HepG2 (cell line): ENCODE measurements at regions not wholly inside any gene's neighbourhood (a gene's known extent, or its start where the extent isn't known, plus 50 kb on each side); places are given as distances from the start of the nearest gene placed in this dataset.

ENCODE experiments used
- ATAC-seq: fragments of 200-7000 bp; cut with Tn5 transposase; 3 replicates; pipeline ENCODE4 v1.9.1; 2020; ENCODE audit warnings: mild to moderate bottlenecking, moderate library complexity
- BruUV-seq: library from RNA; stranded (reverse); fragments of 400-500 nt; replicated peaks from 2 replicates; lab custom pipeline; 2021; lab: Mats Ljungman, UMichigan
- CTCF ChIA-PET: fragments of 300-600 bp; formaldehyde crosslinking; extraction: SDS; loops from one replicate; lab custom pipeline; 2021; ENCODE audit warnings: low total read pairs, inconsistent platforms, low intra/inter-chr PET ratio; lab: Yijun Ruan, JAX
- POLR2A ChIA-PET: fragments of 350-600 bp; sonication (Branson Sonifier 250); formaldehyde crosslinking; loops from one replicate; lab custom pipeline; 2020; ENCODE audit warnings: antibody characterized with exemption, inconsistent platforms; lab: Yijun Ruan, JAX
- DNase-seq: peaks from one replicate; pipeline ENCODE4 v3.0.0-alpha.2; 2015; ENCODE audit warnings: low spot score
- FAIRE-seq: peaks from 3 replicates; lab custom pipeline; 2011; peaks lifted over from hg19 to GRCh38; lab: Jason Lieb, UNC
- H2AFZ ChIP-seq: one replicate; pipeline ENCODE4 v1.6.1; 2011; ENCODE audit warnings: low read length, inconsistent platforms
- H3K27ac ChIP-seq: fragments of 300-600 bp; 3 replicates; pipeline ENCODE4 v1.8.0; 2011; ENCODE audit warnings: mixed run types, mild to moderate bottlenecking, mixed read lengths, low read length, inconsistent platforms; ENCODE audit not compliant: insufficient read depth; ENCODE audit errors: extremely low read length
- H3K27me3 ChIP-seq, 2 experiments: fragments of 200-600 bp in 1 of 2; 2 replicates in 1 of 2; 3 replicates in 1 of 2; pipeline versions ENCODE4 v1.6.0 to v1.8.0; 2011; ENCODE audit warnings: low read length in 2 of 2, mild to moderate bottlenecking in 2 of 2, moderate library complexity in 2 of 2, inconsistent platforms in 1 of 2; ENCODE audit not compliant: insufficient read depth in 2 of 2, control insufficient read depth in 1 of 2
- H3K36me3 ChIP-seq, 2 experiments: fragments of 200-600 bp in 1 of 2; replicated peaks in 1 of 2; 2 replicates in 1 of 2; 3 replicates in 1 of 2; pipeline versions ENCODE4 v1.5.1 to v1.8.0; 2011; ENCODE audit warnings: low read length in 2 of 2, inconsistent platforms in 1 of 2; ENCODE audit not compliant: insufficient read depth in 2 of 2, control insufficient read depth in 1 of 2
- H3K4me1 ChIP-seq: 2 replicates; pipeline ENCODE4 v1.5.1; 2012; ENCODE audit warnings: low read length, inconsistent platforms; ENCODE audit not compliant: insufficient read depth
- H3K4me2 ChIP-seq: 2 replicates; pipeline ENCODE4 v1.6.0; 2011; ENCODE audit warnings: low read depth, low read length, inconsistent platforms
- H3K4me3 ChIP-seq, 3 experiments: fragments of 200-600 bp in 1 of 3; sonication (generic), shearing (Covaris generic) in 1 of 3; replicated peaks in 1 of 3; 2 replicates each; pipeline ENCODE4 v1.5.1; 2011 to 2016; ENCODE audit warnings: low read length in 3 of 3, inconsistent platforms in 2 of 3, low read depth in 2 of 3, mild to moderate bottlenecking in 2 of 3, control low read depth in 1 of 3, mixed read lengths in 1 of 3; ENCODE audit not compliant: insufficient read depth in 1 of 3
- H3K79me2 ChIP-seq: one replicate; pipeline ENCODE4 v1.6.1; 2011; ENCODE audit warnings: low read length, inconsistent platforms; ENCODE audit not compliant: insufficient read depth
- H3K9ac ChIP-seq: 2 replicates; pipeline ENCODE4 v1.6.0; 2011; ENCODE audit warnings: mild to moderate bottlenecking, low read depth, low read length, inconsistent platforms; ENCODE audit not compliant: insufficient read depth
- H3K9me3 ChIP-seq: 2 replicates; pipeline ENCODE4 v1.5.1; 2012; ENCODE audit warnings: mild to moderate bottlenecking, low read length
- H4K20me1 ChIP-seq: 2 replicates; pipeline ENCODE4 v1.6.0; 2011; ENCODE audit warnings: inconsistent platforms, mild to moderate bottlenecking, low read length, moderate library complexity; ENCODE audit not compliant: insufficient read depth
- ATF7-NPFF ChIP-seq: sonication (generic); formaldehyde crosslinking; IDR thresholded peaks from 2 replicates; pipeline ENCODE4 v1.8.1; 2023; ENCODE audit warnings: mild to moderate bottlenecking, low read depth, missing genetic modification reagents, moderate library complexity
- FOSL2 ChIP-seq: sonication (generic); formaldehyde crosslinking; IDR thresholded peaks from 2 replicates; pipeline ENCODE4 v1.4.0; 2020; ENCODE audit warnings: missing genetic modification reagents
- MTA1 ChIP-seq: sonication (generic); formaldehyde crosslinking; IDR thresholded peaks from 2 replicates; pipeline ENCODE4 v1.4.0; 2020; ENCODE audit warnings: missing genetic modification reagents, mild to moderate bottlenecking, borderline replicate concordance
- NR2F1 ChIP-seq, 2 experiments: fragments of 450-650 bp in 1 of 2; formaldehyde crosslinking in 1 of 2; IDR thresholded peaks; 2 replicates each; pipeline versions ENCODE4 v1.5.0 to v1.6.1; 2016 to 2020; ENCODE audit warnings: mild to moderate bottlenecking in 1 of 2, missing compliant biosample characterization in 1 of 2, missing genetic modification reagents in 1 of 2, moderate library complexity in 1 of 2
- PAX8 ChIP-seq: sonication (generic); formaldehyde crosslinking; IDR thresholded peaks from 2 replicates; pipeline ENCODE4 v1.8.0; 2022; ENCODE audit warnings: mild to moderate bottlenecking, missing genetic modification reagents, borderline replicate concordance
- ZNF350 ChIP-seq: sonication (generic); formaldehyde crosslinking; IDR thresholded peaks from 2 replicates; pipeline ENCODE4 v1.4.0; 2020; ENCODE audit warnings: mild to moderate bottlenecking, low read depth, missing genetic modification reagents, borderline replicate concordance
- ZNF550 ChIP-seq: sonication (generic); formaldehyde crosslinking; IDR thresholded peaks from 2 replicates; pipeline ENCODE4 v1.4.0; 2020; ENCODE audit warnings: mild to moderate bottlenecking, missing genetic modification reagents, borderline replicate concordance
- ZNF629 ChIP-seq: sonication (generic); formaldehyde crosslinking; conservative IDR thresholded peaks from 2 replicates; pipeline ENCODE4 v1.5.0; 2020; ENCODE audit warnings: missing genetic modification reagents
- WGBS: methylation state at CpG from one replicate; pipeline ENCODE4 v1.1.6; 2017; ENCODE audit warnings: low lambda C conversion rate; 5-methylcytosine and 5-hydroxymethylcytosine counted together
- in situ Hi-C: cut with HindIII; loops from 2 replicates; pipeline ENCODE4 v1.10.0; 2017; ENCODE audit warnings: low pct_unique_long_range_greater_than_20kb; ENCODE audit not compliant: extremely low pct_ligation_motif_present
- intact Hi-C: fragments of 100-400 bp; cut with micrococcal nuclease; formaldehyde crosslinking; loops from one replicate; pipeline ENCODE4 v1.10.0; 2022; ENCODE audit not compliant: unreplicated experiment
- TF ChIP-seq, protein P1 (sequence below): sonication (generic); formaldehyde crosslinking; IDR thresholded peaks from 2 replicates; pipeline ENCODE4 v1.5.0; 2020; ENCODE audit warnings: mild to moderate bottlenecking, missing genetic modification reagents, borderline replicate concordance
- TF ChIP-seq, protein P2 (sequence below): sonication (generic); formaldehyde crosslinking; IDR thresholded peaks from 2 replicates; pipeline ENCODE4 v1.5.1; 2020; ENCODE audit warnings: mild to moderate bottlenecking, missing genetic modification reagents
- TF ChIP-seq, protein P3 (sequence below), 2 experiments: fragments of 450-650 bp in 1 of 2; sonication (generic) in 1 of 2; formaldehyde crosslinking; IDR thresholded peaks; 2 replicates each; pipeline versions ENCODE4 v1.5.0 to v1.8.0; 2020 to 2022; ENCODE audit warnings: mild to moderate bottlenecking in 1 of 2, missing genetic modification reagents in 1 of 2

DNA sequence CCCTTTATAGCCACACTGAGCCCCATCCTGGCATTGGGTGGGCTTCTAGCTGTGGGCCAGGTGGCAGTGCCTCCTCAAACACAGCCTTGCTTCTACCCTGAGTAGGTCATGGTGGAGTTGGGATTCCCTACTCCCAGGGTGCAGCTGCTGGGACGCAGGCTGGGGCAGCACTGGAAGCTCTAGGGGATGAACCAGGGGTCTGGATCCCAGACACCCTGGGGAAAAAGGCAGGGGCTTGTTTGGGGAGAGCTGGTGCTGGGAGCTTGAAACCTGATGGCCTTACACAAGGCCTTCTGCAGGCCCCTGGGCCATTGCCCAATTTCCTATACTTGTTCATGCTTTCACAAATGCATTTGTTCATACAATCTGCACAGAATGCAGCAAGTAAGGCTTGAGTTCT, 103.7 kb upstream of the CTBP2 start (continued):
- TF ChIP-seq, protein P1, sequence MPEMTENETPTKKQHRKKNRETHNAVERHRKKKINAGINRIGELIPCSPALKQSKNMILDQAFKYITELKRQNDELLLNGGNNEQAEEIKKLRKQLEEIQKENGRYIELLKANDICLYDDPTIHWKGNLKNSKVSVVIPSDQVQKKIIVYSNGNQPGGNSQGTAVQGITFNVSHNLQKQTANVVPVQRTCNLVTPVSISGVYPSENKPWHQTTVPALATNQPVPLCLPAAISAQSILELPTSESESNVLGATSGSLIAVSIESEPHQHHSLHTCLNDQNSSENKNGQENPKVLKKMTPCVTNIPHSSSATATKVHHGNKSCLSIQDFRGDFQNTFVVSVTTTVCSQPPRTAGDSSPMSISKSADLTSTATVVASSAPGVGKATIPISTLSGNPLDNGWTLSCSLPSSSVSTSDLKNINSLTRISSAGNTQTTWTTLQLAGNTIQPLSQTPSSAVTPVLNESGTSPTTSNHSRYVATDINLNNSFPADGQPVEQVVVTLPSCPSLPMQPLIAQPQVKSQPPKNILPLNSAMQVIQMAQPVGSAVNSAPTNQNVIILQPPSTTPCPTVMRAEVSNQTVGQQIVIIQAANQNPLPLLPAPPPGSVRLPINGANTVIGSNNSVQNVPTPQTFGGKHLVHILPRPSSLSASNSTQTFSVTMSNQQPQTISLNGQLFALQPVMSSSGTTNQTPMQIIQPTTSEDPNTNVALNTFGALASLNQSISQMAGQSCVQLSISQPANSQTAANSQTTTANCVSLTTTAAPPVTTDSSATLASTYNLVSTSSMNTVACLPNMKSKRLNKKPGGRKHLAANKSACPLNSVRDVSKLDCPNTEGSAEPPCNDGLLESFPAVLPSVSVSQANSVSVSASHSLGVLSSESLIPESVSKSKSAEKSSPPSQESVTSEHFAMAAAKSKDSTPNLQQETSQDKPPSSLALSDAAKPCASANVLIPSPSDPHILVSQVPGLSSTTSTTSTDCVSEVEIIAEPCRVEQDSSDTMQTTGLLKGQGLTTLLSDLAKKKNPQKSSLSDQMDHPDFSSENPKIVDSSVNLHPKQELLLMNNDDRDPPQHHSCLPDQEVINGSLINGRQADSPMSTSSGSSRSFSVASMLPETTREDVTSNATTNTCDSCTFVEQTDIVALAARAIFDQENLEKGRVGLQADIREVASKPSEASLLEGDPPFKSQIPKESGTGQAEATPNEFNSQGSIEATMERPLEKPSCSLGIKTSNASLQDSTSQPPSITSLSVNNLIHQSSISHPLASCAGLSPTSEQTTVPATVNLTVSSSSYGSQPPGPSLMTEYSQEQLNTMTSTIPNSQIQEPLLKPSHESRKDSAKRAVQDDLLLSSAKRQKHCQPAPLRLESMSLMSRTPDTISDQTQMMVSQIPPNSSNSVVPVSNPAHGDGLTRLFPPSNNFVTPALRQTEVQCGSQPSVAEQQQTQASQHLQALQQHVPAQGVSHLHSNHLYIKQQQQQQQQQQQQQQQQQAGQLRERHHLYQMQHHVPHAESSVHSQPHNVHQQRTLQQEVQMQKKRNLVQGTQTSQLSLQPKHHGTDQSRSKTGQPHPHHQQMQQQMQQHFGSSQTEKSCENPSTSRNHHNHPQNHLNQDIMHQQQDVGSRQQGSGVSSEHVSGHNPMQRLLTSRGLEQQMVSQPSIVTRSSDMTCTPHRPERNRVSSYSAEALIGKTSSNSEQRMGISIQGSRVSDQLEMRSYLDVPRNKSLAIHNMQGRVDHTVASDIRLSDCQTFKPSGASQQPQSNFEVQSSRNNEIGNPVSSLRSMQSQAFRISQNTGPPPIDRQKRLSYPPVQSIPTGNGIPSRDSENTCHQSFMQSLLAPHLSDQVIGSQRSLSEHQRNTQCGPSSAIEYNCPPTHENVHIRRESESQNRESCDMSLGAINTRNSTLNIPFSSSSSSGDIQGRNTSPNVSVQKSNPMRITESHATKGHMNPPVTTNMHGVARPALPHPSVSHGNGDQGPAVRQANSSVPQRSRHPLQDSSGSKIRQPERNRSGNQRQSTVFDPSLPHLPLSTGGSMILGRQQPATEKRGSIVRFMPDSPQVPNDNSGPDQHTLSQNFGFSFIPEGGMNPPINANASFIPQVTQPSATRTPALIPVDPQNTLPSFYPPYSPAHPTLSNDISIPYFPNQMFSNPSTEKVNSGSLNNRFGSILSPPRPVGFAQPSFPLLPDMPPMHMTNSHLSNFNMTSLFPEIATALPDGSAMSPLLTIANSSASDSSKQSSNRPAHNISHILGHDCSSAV (CRISPR knock-in tag) = no peak
- TF ChIP-seq NR2F1 (CRISPR knock-in tag; IDR thresholded peaks at IDR 0.05) (no peak), ZNF350 (CRISPR knock-in tag) (no peak), ATF7-NPFF (no peak), ZNF629 (no peak)

DNA sequence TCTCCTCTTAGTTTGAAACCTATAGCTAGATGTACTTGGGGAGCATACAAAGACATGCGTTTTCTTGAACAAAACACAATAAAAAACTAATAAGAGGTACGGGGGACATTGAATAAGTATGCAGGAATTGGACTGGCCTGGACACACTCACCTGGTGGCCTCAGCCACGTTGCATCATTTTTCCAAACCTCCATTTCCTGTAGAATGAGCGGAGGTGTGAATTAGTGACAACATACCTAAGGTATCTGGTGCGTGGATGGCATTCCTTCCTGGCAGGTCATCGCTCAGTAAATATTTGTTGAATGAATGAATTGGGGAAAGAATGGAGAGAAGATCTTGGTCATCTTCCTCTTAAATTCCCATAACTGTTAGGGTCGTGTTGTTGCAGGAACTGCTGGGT, 103.2 kb upstream of the CTBP2 start:
- Histone ChIP-seq H3K9ac (no peak overlapping the region), H3K36me3 (no peaks in the 10 kb centered on the region), H3K27ac (no peak overlapping the region), H2AFZ (no peak overlapping the region), H3K79me2 (no peaks in the 10 kb centered on the region), H3K4me3 (no peak overlapping the region), H3K4me1 (no peaks in the 10 kb centered on the region), H3K4me2 (no peak overlapping the region), H4K20me1 (no peaks in the 10 kb centered on the region), H3K27me3 (peaks cover 0 to 2% of the 10 kb centered on the region in 2 experiments; a peak in 2 of 5 replicates), H3K9me3 (no peaks in the 10 kb centered on the region)
- in situ Hi-C loops = no loop called here
- no TSS peak for BruUV-seq
- FAIRE-seq = no peak
- ChIA-PET POLR2A (no interaction called here), CTCF (no interaction called here)
- intact Hi-C loops = no loop called here
- DNase-seq = peak; percentile 5
- 7% methylated on average over 7 of the region's 7 CpGs for WGBS
- TF ChIP-seq MTA1 (CRISPR knock-in tag) (no peak), ZNF550 (CRISPR knock-in tag) (no peak), FOSL2 (peak; percentile 27; the same call in 1 of the 2 replicates), PAX8 (CRISPR knock-in tag) (no peak)
- TF ChIP-seq, protein P2, sequence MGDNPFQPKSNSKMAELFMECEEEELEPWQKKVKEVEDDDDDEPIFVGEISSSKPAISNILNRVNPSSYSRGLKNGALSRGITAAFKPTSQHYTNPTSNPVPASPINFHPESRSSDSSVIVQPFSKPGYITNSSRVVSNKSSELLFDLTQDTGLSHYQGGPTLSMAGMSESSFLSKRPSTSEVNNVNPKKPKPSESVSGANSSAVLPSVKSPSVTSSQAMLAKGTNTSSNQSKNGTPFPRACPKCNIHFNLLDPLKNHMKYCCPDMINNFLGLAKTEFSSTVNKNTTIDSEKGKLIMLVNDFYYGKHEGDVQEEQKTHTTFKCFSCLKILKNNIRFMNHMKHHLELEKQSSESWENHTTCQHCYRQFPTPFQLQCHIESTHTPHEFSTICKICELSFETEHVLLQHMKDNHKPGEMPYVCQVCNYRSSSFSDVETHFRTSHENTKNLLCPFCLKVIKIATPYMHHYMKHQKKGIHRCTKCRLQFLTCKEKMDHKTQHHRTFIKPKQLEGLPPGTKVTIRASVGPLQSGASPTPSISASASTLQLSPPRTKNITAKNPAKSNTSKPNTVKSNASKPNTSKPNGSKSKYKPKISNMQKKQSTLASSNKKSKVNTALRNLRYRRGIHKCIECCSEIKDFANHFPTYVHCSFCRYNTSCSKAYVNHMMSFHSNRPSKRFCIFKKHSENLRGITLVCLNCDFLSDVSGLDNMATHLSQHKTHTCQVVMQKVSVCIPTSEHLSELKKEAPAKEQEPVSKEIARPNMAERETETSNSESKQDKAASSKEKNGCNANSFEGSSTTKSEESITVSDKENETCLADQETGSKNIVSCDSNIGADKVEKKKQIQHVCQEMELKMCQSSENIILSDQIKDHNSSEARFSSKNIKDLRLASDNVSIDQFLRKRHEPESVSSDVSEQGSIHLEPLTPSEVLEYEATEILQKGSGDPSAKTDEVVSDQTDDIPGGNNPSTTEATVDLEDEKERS = no peak
- TF ChIP-seq, protein P3, sequence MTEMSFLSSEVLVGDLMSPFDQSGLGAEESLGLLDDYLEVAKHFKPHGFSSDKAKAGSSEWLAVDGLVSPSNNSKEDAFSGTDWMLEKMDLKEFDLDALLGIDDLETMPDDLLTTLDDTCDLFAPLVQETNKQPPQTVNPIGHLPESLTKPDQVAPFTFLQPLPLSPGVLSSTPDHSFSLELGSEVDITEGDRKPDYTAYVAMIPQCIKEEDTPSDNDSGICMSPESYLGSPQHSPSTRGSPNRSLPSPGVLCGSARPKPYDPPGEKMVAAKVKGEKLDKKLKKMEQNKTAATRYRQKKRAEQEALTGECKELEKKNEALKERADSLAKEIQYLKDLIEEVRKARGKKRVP (CRISPR knock-in tag; IDR thresholded peaks at IDR 0.05) = peak in 1 of 2 experiments; percentile 32; a peak in 1 of 4 replicates
- no peak for ATAC-seq
